Smooth muscle cell (in vitro differentiated cells): ENCODE measurements at regions not wholly inside any gene's neighbourhood (a gene's known extent, or its start where the extent isn't known, plus 50 kb on each side); places are given as distances from the start of the nearest gene placed in this dataset.

Experiments used
- DNase-seq: peaks from one replicate; lab custom pipeline; 2025; ENCODE audit not compliant: unreplicated experiment; lab: John Stamatoyannopoulos, UW
- H2AFZ ChIP-seq: fragments of 200-600 bp; sonication (generic); 2 replicates; pipeline ENCODE4 v1.6.0; 2016; ENCODE audit warnings: antibody characterized with exemption, low read depth, mild to moderate bottlenecking
- H3F3A ChIP-seq: fragments of 200-600 bp; sonication (generic); 2 replicates; pipeline ENCODE4 v1.6.0; 2017; ENCODE audit warnings: antibody characterized with exemption, low read depth
- H3K27ac ChIP-seq: fragments of 200-600 bp; sonication (generic); 2 replicates; pipeline ENCODE4 v1.5.1; 2016; ENCODE audit warnings: low read depth, mild to moderate bottlenecking
- H3K27me3 ChIP-seq: fragments of 200-600 bp; sonication (generic); 2 replicates; pipeline ENCODE4 v1.6.1; 2016; ENCODE audit warnings: low read depth, mild to moderate bottlenecking
- H3K36me3 ChIP-seq: fragments of 200-600 bp; sonication (generic); 2 replicates; pipeline ENCODE4 v1.5.1; 2016; ENCODE audit warnings: low read depth
- H3K4me1 ChIP-seq: fragments of 200-600 bp; sonication (generic); 2 replicates; pipeline ENCODE4 v1.5.1; 2016; ENCODE audit warnings: low read depth
- H3K4me2 ChIP-seq: fragments of 200-600 bp; sonication (generic); 2 replicates; pipeline ENCODE4 v1.6.0; 2016; ENCODE audit warnings: mild to moderate bottlenecking
- H3K4me3 ChIP-seq: fragments of 200-600 bp; sonication (generic); 2 replicates; pipeline ENCODE4 v1.5.1; 2016; ENCODE audit warnings: mild to moderate bottlenecking
- H3K79me2 ChIP-seq: fragments of 200-600 bp; sonication (generic); 2 replicates; pipeline ENCODE4 v1.6.0; 2016; ENCODE audit warnings: low read depth, mild to moderate bottlenecking
- H3K9ac ChIP-seq: fragments of 200-600 bp; sonication (generic); 2 replicates; pipeline ENCODE4 v1.6.0; 2016; ENCODE audit warnings: low read depth
- H3K9me3 ChIP-seq: fragments of 200-600 bp; sonication (generic); replicated peaks from 2 replicates; pipeline ENCODE4 v1.5.1; 2016; ENCODE audit warnings: low read depth
- H4K20me1 ChIP-seq: fragments of 200-600 bp; sonication (generic); 2 replicates; pipeline ENCODE4 v1.6.0; 2016; ENCODE audit warnings: low read depth
- CTCF ChIP-seq: fragments of 200-600 bp; sonication (generic); IDR thresholded peaks from 2 replicates; pipeline ENCODE4 v1.5.1; 2017; ENCODE audit warnings: borderline replicate concordance, mild to moderate bottlenecking, antibody characterized with exemption; ENCODE audit not compliant: insufficient read depth, poor library complexity, severe bottlenecking
- WGBS: methylation state at CpG from one replicate; pipeline ENCODE4 v1.1.7; 2016; ENCODE audit warnings: low lambda C conversion rate; 5-methylcytosine and 5-hydroxymethylcytosine counted together

DNA sequence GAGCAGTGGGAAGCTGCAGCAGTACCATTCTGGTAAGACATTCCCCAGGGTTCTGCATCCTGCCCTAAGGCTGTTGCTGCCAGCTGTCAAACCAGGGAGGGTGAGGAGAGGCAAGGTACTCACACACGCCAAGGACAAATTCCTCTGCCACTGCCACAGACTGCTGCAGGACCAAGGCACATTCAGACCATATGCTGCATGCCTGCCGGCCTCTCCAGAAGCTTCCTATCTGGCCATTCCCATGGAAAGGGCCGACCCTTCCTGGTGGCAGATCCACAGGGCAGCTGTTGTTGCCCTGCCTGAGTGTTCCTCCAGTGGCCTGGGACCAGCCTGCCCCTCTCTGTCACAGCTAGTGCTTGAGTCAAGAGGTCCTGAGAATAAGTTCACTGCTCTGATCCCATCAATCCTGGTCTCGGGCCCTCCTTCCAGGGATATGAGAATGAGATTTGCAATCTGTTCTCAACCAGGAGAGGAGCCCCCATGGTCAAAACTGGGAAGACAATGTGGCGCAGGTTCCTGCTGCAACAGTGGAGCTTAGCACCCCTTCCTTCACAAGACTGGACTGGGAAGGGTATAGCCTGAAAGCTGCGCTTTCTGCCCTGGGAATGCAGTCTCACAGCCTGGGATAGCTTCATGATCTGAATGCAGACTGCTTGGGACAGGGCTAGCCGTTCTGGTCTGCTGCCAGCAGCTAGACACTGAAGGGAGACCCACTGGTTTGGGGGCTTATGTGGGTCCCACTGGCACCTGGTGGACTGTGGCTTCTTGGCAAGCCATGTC is 342.5 kb upstream of the NDST3 start:
- no peaks in the 10 kb centered on the region for H3K36me3 ChIP-seq
- WGBS, result 90% methylated on average over 7 of the region's 7 CpGs
- H3F3A ChIP-seq, result no peaks in the 10 kb centered on the region
- no peak overlapping the region for H2AFZ ChIP-seq
- no peaks in the 10 kb centered on the region for H3K9me3 ChIP-seq
- no peak for TF ChIP-seq CTCF
- no peak overlapping the region for H3K9ac ChIP-seq
- H3K27ac ChIP-seq, result no peak overlapping the region
- H4K20me1 ChIP-seq, result no peaks in the 10 kb centered on the region
- H3K4me3 ChIP-seq, result no peak overlapping the region
- DNase-seq, result no peak
- no peaks in the 10 kb centered on the region for H3K79me2 ChIP-seq
- no peak overlapping the region for H3K4me2 ChIP-seq
- no peaks in the 10 kb centered on the region for H3K27me3 ChIP-seq
- no peaks in the 10 kb centered on the region for H3K4me1 ChIP-seq

DNA sequence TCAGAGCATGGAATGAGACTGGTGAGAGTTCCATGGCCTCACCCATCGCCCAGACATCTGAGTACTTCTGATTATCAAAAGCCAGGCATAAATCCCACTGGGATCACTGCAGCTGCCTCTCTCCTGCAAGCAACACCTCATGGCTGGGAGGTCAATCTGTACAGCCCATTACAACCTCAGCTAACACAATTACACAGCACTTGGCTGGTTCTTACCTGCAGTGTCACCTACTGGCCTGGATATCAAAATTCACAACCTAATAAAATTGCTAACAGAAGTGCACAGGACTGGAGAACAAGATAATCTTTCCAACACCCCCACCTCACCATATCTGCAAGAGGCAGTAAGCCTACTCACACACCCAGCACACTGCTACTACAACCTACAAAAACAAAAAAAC is 341.7 kb upstream of the NDST3 start:
- TF ChIP-seq CTCF, result no peak
- no peaks in the 10 kb centered on the region for H3K36me3 ChIP-seq
- H3K4me3 ChIP-seq, result no peak overlapping the region
- no peaks in the 10 kb centered on the region for H4K20me1 ChIP-seq
- H3K9ac ChIP-seq, result no peak overlapping the region
- H3K27me3 ChIP-seq, result no peaks in the 10 kb centered on the region
- H2AFZ ChIP-seq, result no peak overlapping the region
- H3K4me1 ChIP-seq, result no peaks in the 10 kb centered on the region
- no peak for DNase-seq
- no peaks in the 10 kb centered on the region for H3K9me3 ChIP-seq
- H3K4me2 ChIP-seq, result no peak overlapping the region
- no peaks in the 10 kb centered on the region for H3K79me2 ChIP-seq
- H3F3A ChIP-seq, result no peaks in the 10 kb centered on the region
- WGBS, result 79% methylated on average over 1 of the region's 1 CpG
- H3K27ac ChIP-seq, result no peak overlapping the region

- Histone ChIP-seq H4K20me1 (no peaks in the 10 kb centered on the region), H2AFZ (no peak overlapping the region), H3K9ac (no peak overlapping the region), H3K9me3 (no peaks in the 10 kb centered on the region), H3K27me3 (no peaks in the 10 kb centered on the region), H3K79me2 (no peaks in the 10 kb centered on the region), H3K27ac (no peak overlapping the region), H3K4me1 (no peaks in the 10 kb centered on the region), H3K36me3 (no peaks in the 10 kb centered on the region), H3K4me2 (no peak overlapping the region), H3K4me3 (no peak overlapping the region), H3F3A (no peaks in the 10 kb centered on the region)
- DNase-seq, result no peak
- WGBS, result 70% methylated on average over 2 of the region's 2 CpGs
- no peak for TF ChIP-seq CTCF
These were observed 334.7 kb upstream of the NDST3 start for GRCh38 chr4:117699595-117699994.
